ENCODE measurements at regions not wholly inside any gene's neighbourhood (a gene's known extent, or its start where the extent isn't known, plus 50 kb on each side); places are given as distances from the start of the nearest gene placed in this dataset.

- TF ChIP-seq CTCF (IDR thresholded peaks at IDR 0.05; ENCODE audit: insufficient read depth, low read length) = no peak
- TF ChIP-seq, protein P1, sequence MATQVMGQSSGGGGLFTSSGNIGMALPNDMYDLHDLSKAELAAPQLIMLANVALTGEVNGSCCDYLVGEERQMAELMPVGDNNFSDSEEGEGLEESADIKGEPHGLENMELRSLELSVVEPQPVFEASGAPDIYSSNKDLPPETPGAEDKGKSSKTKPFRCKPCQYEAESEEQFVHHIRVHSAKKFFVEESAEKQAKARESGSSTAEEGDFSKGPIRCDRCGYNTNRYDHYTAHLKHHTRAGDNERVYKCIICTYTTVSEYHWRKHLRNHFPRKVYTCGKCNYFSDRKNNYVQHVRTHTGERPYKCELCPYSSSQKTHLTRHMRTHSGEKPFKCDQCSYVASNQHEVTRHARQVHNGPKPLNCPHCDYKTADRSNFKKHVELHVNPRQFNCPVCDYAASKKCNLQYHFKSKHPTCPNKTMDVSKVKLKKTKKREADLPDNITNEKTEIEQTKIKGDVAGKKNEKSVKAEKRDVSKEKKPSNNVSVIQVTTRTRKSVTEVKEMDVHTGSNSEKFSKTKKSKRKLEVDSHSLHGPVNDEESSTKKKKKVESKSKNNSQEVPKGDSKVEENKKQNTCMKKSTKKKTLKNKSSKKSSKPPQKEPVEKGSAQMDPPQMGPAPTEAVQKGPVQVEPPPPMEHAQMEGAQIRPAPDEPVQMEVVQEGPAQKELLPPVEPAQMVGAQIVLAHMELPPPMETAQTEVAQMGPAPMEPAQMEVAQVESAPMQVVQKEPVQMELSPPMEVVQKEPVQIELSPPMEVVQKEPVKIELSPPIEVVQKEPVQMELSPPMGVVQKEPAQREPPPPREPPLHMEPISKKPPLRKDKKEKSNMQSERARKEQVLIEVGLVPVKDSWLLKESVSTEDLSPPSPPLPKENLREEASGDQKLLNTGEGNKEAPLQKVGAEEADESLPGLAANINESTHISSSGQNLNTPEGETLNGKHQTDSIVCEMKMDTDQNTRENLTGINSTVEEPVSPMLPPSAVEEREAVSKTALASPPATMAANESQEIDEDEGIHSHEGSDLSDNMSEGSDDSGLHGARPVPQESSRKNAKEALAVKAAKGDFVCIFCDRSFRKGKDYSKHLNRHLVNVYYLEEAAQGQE (IDR thresholded peaks at IDR 0.05; ENCODE audit: insufficient replicate concordance, low read depth) = no peak
- no peak for TF ChIP-seq POLR2AphosphoS5 (IDR thresholded peaks at IDR 0.05; ENCODE audit: low read depth)
These were observed 138.0 kb upstream of the NFIB start for GRCh38 chr9:14451949-14452348.

All from HL-60 (cell line).